ENCODE measurements at regions not wholly inside any gene's neighbourhood (a gene's known extent, or its start where the extent isn't known, plus 50 kb on each side); places are given as distances from the start of the nearest gene placed in this dataset.

- intact Hi-C loops (cut with micrococcal nuclease) = no loop called here
- no peaks in the 10 kb centered on the region for H3K4me1 ChIP-seq (ENCODE audit: control insufficient read depth, extremely low read depth, insufficient read depth, low read length)
- no peaks in the 10 kb centered on the region for H3K79me2 ChIP-seq (ENCODE audit: control insufficient read depth, insufficient read depth, low read length)
- H3K4me3 ChIP-seq (replicated peaks in 1 of 3; ENCODE audit: insufficient read depth in 1 of 3, low read depth in 1 of 3, low read length in 3 of 3) = no peak overlapping the region
- H3K4me2 ChIP-seq (ENCODE audit: insufficient read depth, low read length) = no peak overlapping the region
- DNase-seq (ENCODE audit: low read depth, low spot score) (no peak), FAIRE-seq (no peak)
- CTCF ChIA-PET = no interaction called here
- H3K36me3 ChIP-seq (ENCODE audit: control insufficient read depth in 2 of 2, extremely low read depth in 1 of 2, insufficient read depth in 2 of 2, low read length in 2 of 2) = no peaks in the 10 kb centered on the region
- POLR2A ChIA-PET = no interaction called here
- H4K20me1 ChIP-seq (replicated peaks; ENCODE audit: control insufficient read depth, extremely low read depth, insufficient read depth, low read length) = no peaks in the 10 kb centered on the region
- no peak overlapping the region for H3K27ac ChIP-seq (ENCODE audit: insufficient read depth, low read depth, low read length)
- H3K9me3 ChIP-seq (replicated peaks; ENCODE audit: control insufficient read depth, insufficient read depth, low read length) = no peaks in the 10 kb centered on the region
- BruUV-seq (replicated peaks) = no TSS peak
- no peak for TF ChIP-seq POLR2AphosphoS5 (IDR thresholded peaks at IDR 0.05; ENCODE audit: insufficient read depth, low read depth, low read length)
- no peak for TF ChIP-seq JUN (IDR thresholded peaks at IDR 0.05; ENCODE audit: borderline replicate concordance, insufficient read depth, insufficient read length, low read depth)
- no peak for TF ChIP-seq MYC (IDR thresholded peaks at IDR 0.05; ENCODE audit: low read depth, low read length)
- no peak for TF ChIP-seq MAX (IDR thresholded peaks at IDR 0.05; ENCODE audit: insufficient read depth, insufficient read length)
- no peak for TF ChIP-seq POLR2A (IDR thresholded peaks at IDR 0.05; ENCODE audit: low read depth, low read length)
- TF ChIP-seq FOS (IDR thresholded peaks at IDR 0.05; ENCODE audit: borderline replicate concordance, insufficient read depth, low read length) = no peak
- no peak for TF ChIP-seq GATA2 (IDR thresholded peaks at IDR 0.05; ENCODE audit: insufficient read depth, insufficient read length, low read depth, low read length)
- H2AFZ ChIP-seq (ENCODE audit: low read depth, low read length) = no peak overlapping the region
- dilution Hi-C loops (cut with MboI; ENCODE audit: extremely low pct_ligation_motif_present, low sequenced_read_pairs) = no loop called here
- no peaks in the 10 kb centered on the region for H3K9me1 ChIP-seq (replicated peaks; ENCODE audit: control insufficient read depth, extremely low read depth, insufficient read depth, low read length)
- H3K9ac ChIP-seq (replicated peaks; ENCODE audit: extremely low read depth, insufficient read depth, low read length) = no peak overlapping the region
- no peaks in the 10 kb centered on the region for H3K27me3 ChIP-seq (ENCODE audit: control insufficient read depth in 2 of 2, insufficient read depth in 2 of 2, low read length in 2 of 2)
These were observed 76.5 kb upstream of the ODAD2 start for GRCh38 chr10:28075424-28075823.

- no peaks in the 10 kb centered on the region for H3K27me3 ChIP-seq (ENCODE audit: control insufficient read depth in 2 of 2, insufficient read depth in 2 of 2, low read length in 2 of 2)
- H3K79me2 ChIP-seq (ENCODE audit: control insufficient read depth, insufficient read depth, low read length) = no peaks in the 10 kb centered on the region
- no peaks in the 10 kb centered on the region for H4K20me1 ChIP-seq (replicated peaks; ENCODE audit: control insufficient read depth, extremely low read depth, insufficient read depth, low read length)
- H3K4me1 ChIP-seq (ENCODE audit: control insufficient read depth, extremely low read depth, insufficient read depth, low read length) = no peaks in the 10 kb centered on the region
- no peak overlapping the region for H3K4me3 ChIP-seq (replicated peaks in 1 of 3; ENCODE audit: insufficient read depth in 1 of 3, low read depth in 1 of 3, low read length in 3 of 3)
- ChIA-PET POLR2A (no interaction called here), CTCF (no interaction called here)
- FAIRE-seq = no peak
- intact Hi-C loops (cut with micrococcal nuclease) (no loop called here), dilution Hi-C loops (cut with MboI; ENCODE audit: extremely low pct_ligation_motif_present, low sequenced_read_pairs) (no loop called here)
- no peaks in the 10 kb centered on the region for H3K9me3 ChIP-seq (replicated peaks; ENCODE audit: control insufficient read depth, insufficient read depth, low read length)
- no peak overlapping the region for H2AFZ ChIP-seq (ENCODE audit: low read depth, low read length)
- TF ChIP-seq MYC (IDR thresholded peaks at IDR 0.05; ENCODE audit: low read depth, low read length) = no peak
- TF ChIP-seq FOS (IDR thresholded peaks at IDR 0.05; ENCODE audit: borderline replicate concordance, insufficient read depth, low read length) = no peak
- no peak for TF ChIP-seq EZH2 (IDR thresholded peaks at IDR 0.05; ENCODE audit: borderline replicate concordance, low read depth, low read length, severe bottlenecking)
- no peak for TF ChIP-seq POLR2A (IDR thresholded peaks at IDR 0.05; ENCODE audit: low read depth, low read length)
- no peak for TF ChIP-seq CTCF (IDR thresholded peaks at IDR 0.05; ENCODE audit: extremely low read depth in 1 of 2, insufficient read depth in 1 of 2, low read depth in 1 of 2, low read length in 2 of 2)
- no peak overlapping the region for H3K27ac ChIP-seq (ENCODE audit: insufficient read depth, low read depth, low read length)
- BruUV-seq (replicated peaks) = no TSS peak
- H3K9ac ChIP-seq (replicated peaks; ENCODE audit: extremely low read depth, insufficient read depth, low read length) = no peak overlapping the region
- DNase-seq (ENCODE audit: low read depth, low spot score) = no peak
- peaks cover 2% of the 10 kb centered on the region for H3K9me1 ChIP-seq (replicated peaks; ENCODE audit: control insufficient read depth, extremely low read depth, insufficient read depth, low read length)
- H3K4me2 ChIP-seq (ENCODE audit: insufficient read depth, low read length) = no peak overlapping the region
- no peaks in the 10 kb centered on the region for H3K36me3 ChIP-seq (ENCODE audit: control insufficient read depth in 2 of 2, extremely low read depth in 1 of 2, insufficient read depth in 2 of 2, low read length in 2 of 2)
These were observed 73.7 kb upstream of the ODAD2 start for GRCh38 chr10:28072573-28072972.

Data from endothelial cell of umbilical vein (primary cell).